ENCODE measurements at regions not wholly inside any gene's neighbourhood (a gene's known extent, or its start where the extent isn't known, plus 50 kb on each side); places are given as distances from the start of the nearest gene placed in this dataset.

DNA sequence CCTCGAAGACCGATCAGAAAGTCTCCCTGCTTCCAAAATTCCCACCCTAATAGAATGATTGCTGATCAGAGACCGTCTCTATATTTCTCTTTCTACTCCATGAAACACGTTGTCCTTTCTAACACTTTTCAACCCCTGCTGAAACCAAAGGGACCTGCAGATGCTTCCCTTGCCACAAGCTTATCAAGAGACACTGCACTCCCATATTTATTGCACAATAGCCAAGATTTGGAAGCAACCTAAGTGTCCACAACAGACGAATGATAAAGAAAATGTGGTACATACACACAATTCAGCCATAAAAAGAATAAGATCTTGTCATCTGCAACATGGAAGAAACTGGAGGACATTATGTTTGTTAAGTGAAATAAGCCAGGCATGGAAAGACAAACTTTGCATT is 125.1 kb downstream of the FOXD1 start (continued):
- TF ChIP-seq CTCF (IDR thresholded peaks at IDR 0.05) (no peak), NRF1 (IDR thresholded peaks at IDR 0.05; ENCODE audit: low read depth, low read length) (no peak), ELF1 (IDR thresholded peaks at IDR 0.05) (no peak)

GRCh38 chr5:73322437-73323076 is 126.0 kb downstream of the FOXD1 start:
- ChIA-PET POLR2A (no interaction called here), CTCF (interaction anchor here (2.9 kb wide), 1 partner anchor 12 kb away, joined by 9 read pairs; no protein-coding TSS in a partner anchor)
- peaks cover 33% of the 10 kb centered on the region for H3F3A ChIP-seq (replicated peaks; ENCODE audit: insufficient read depth)
- H2AFZ ChIP-seq (ENCODE audit: low read depth) = peak overlapping the region; percentile 48; the same call in 1 of the 2 replicates
- TF ChIP-seq FOXJ3 (CRISPR knock-in tag; IDR thresholded peaks at IDR 0.05) = no peak
- TF ChIP-seq MEF2A (IDR thresholded peaks at IDR 0.05; ENCODE audit: borderline replicate concordance, low read depth) = no peak
- H4K20me1 ChIP-seq (ENCODE audit: insufficient read depth) = no peaks in the 10 kb centered on the region
- no peaks in the 10 kb centered on the region for H3K9me3 ChIP-seq
- no peaks in the 10 kb centered on the region for H3K79me2 ChIP-seq (ENCODE audit: insufficient read depth)
- H3K9ac ChIP-seq = peak overlapping the region; percentile 68
- peaks cover 2 to 9% of the 10 kb centered on the region in 2 experiments for H3K4me1 ChIP-seq (ENCODE audit: control insufficient read depth in 1 of 2, insufficient read depth in 2 of 2, low read depth in 1 of 2, low read length in 1 of 2)
- peak overlapping the region; percentile 47 to 94; a peak in 3 of 4 replicates for H3K27ac ChIP-seq (ENCODE audit: low read depth in 2 of 2, low read length in 1 of 2)
- 87% methylated on average over 7 of the region's 9 CpGs for WGBS (ENCODE audit: low lambda C conversion rate)
- H3K4me3 ChIP-seq (ENCODE audit: low read depth in 2 of 2, low read length in 1 of 2) = no peak overlapping the region
- H3K27me3 ChIP-seq (ENCODE audit: insufficient read depth) = no peaks in the 10 kb centered on the region
- peak overlapping the region; percentile 51; the same call in 1 of the 2 replicates for H3K4me2 ChIP-seq
- no peak for DNase-seq
- H3K9me2 ChIP-seq = no peaks in the 10 kb centered on the region
- no peaks in the 10 kb centered on the region for H3K36me3 ChIP-seq (replicated peaks in 1 of 2; ENCODE audit: control insufficient read depth in 1 of 2, insufficient read depth in 2 of 2, low read length in 1 of 2)

- Histone ChIP-seq H3K4me3 (ENCODE audit: low read depth in 2 of 2, low read length in 1 of 2) (no peak overlapping the region), H3K79me2 (ENCODE audit: insufficient read depth) (no peaks in the 10 kb centered on the region), H3K4me2 (peak overlapping the region; percentile 55; the same call in 1 of the 2 replicates), H3K9me2 (no peaks in the 10 kb centered on the region), H3K27ac (ENCODE audit: low read depth in 2 of 2, low read length in 1 of 2) (peak overlapping the region; percentile 62 to 94; a peak in 3 of 4 replicates), H4K20me1 (ENCODE audit: insufficient read depth) (no peaks in the 10 kb centered on the region), H2AFZ (ENCODE audit: low read depth) (peak overlapping the region; percentile 48; the same call in 1 of the 2 replicates), H3K36me3 (replicated peaks in 1 of 2; ENCODE audit: control insufficient read depth in 1 of 2, insufficient read depth in 2 of 2, low read length in 1 of 2) (no peaks in the 10 kb centered on the region), H3F3A (replicated peaks; ENCODE audit: insufficient read depth) (peaks cover 30% of the 10 kb centered on the region), H3K4me1 (ENCODE audit: control insufficient read depth in 1 of 2, insufficient read depth in 2 of 2, low read depth in 1 of 2, low read length in 1 of 2) (peaks cover 2 to 9% of the 10 kb centered on the region in 2 experiments), H3K9ac (peak overlapping the region; percentile 68), H3K9me3 (no peaks in the 10 kb centered on the region), H3K27me3 (ENCODE audit: insufficient read depth) (no peaks in the 10 kb centered on the region)
- ChIA-PET CTCF (interaction anchor here (2.9 kb wide), 1 partner anchor 11 kb away, joined by 9 read pairs; no protein-coding TSS in a partner anchor), POLR2A (no interaction called here)
- WGBS (ENCODE audit: low lambda C conversion rate) = 21% methylated on average over 5 of the region's 5 CpGs
- no peak for DNase-seq
- no peak for TF ChIP-seq TAF1 (IDR thresholded peaks at IDR 0.05; ENCODE audit: borderline replicate concordance, low read depth, low read length)
- no peak for TF ChIP-seq GATA2 (CRISPR knock-in tag; IDR thresholded peaks at IDR 0.05)
- no peak for TF ChIP-seq CTCF (IDR thresholded peaks at IDR 0.05)
- peak; percentile 97 for TF ChIP-seq JUND (IDR thresholded peaks at IDR 0.05)
- peak; percentile 66; the same call in 1 of the 2 replicates for TF ChIP-seq YY1 (IDR thresholded peaks at IDR 0.05; ENCODE audit: low read depth)
- 0 out of 2 replicates have a peak, but pooled peaks have one; percentile 12 for TF ChIP-seq GABPA (IDR thresholded peaks at IDR 0.05; ENCODE audit: low read depth)
- TF ChIP-seq USF1 (IDR thresholded peaks at IDR 0.05; ENCODE audit: borderline replicate concordance, low read depth) = 0 out of 2 replicates have a peak, but pooled peaks have one; percentile 4
- peak; percentile 91 for TF ChIP-seq TCF12 (IDR thresholded peaks at IDR 0.05)
- peak; percentile 93 for TF ChIP-seq MAX (IDR thresholded peaks at IDR 0.05; ENCODE audit: low read depth)
- TF ChIP-seq EP300 (IDR thresholded peaks at IDR 0.05; ENCODE audit: borderline replicate concordance in 1 of 2, low read depth in 1 of 2, low read length in 1 of 2) = peak; percentile 48 to 98
- no peak for TF ChIP-seq SIN3A (IDR thresholded peaks at IDR 0.05; ENCODE audit: borderline replicate concordance, low read depth, low read length)
- TF ChIP-seq MEF2A (IDR thresholded peaks at IDR 0.05; ENCODE audit: borderline replicate concordance, low read depth) = peak; percentile 61
- TF ChIP-seq NFIC (IDR thresholded peaks at IDR 0.05; ENCODE audit: borderline replicate concordance) = peak; percentile 78
- TF ChIP-seq NRF1 (IDR thresholded peaks at IDR 0.05; ENCODE audit: low read depth, low read length) = no peak
- TF ChIP-seq PBX3 (IDR thresholded peaks at IDR 0.05) = peak; percentile 97
Observed at GRCh38 chr5:73321757-73322436, 126.7 kb downstream of the FOXD1 start.
